Prostate gland (tissue), 2 donors: ENCODE measurements at regions not wholly inside any gene's neighbourhood (a gene's known extent, or its start where the extent isn't known, plus 50 kb on each side); places are given as distances from the start of the nearest gene placed in this dataset.
"Not testable (repeated sequence)": the region's sequence is repeated elsewhere in the genome, so short reads cannot be mapped to it uniquely, and the experiment has no call there.

ENCODE experiments used
- DNase-seq: peaks from one replicate; pipeline ENCODE4 v3.0.0-alpha.2; 2019; ENCODE audit warnings: low spot score
- H3K27ac ChIP-seq, 2 donors: fragments of 200-600 bp; sonication (generic); 2 replicates each; pipeline ENCODE4 v1.5.1; 2017 to 2019
- H3K27me3 ChIP-seq: fragments of 200-600 bp; sonication (generic); replicated peaks from 2 replicates; pipeline ENCODE4 v1.5.1; 2019; ENCODE audit not compliant: insufficient read depth
- H3K36me3 ChIP-seq, 2 donors: fragments of 200-600 bp; sonication (generic); 1 replicate in 1 of 2; 2 replicates in 1 of 2; pipeline versions ENCODE4 v1.5.1 to v1.8.1; 2017 to 2019
- H3K4me1 ChIP-seq: fragments of 200-600 bp; sonication (generic); replicated peaks from 2 replicates; pipeline ENCODE4 v1.5.1; 2019
- H3K4me3 ChIP-seq, 2 donors: fragments of 200-600 bp; sonication (generic); 2 replicates each; pipeline ENCODE4 v1.5.1; 2017 to 2019
- H3K9me3 ChIP-seq: fragments of 200-600 bp; sonication (generic); 2 replicates; pipeline ENCODE4 v1.5.1; 2017
- POLR2A ChIP-seq: fragments of 450-650 bp; IDR thresholded peaks from one replicate; pipeline ENCODE4 v1.6.1; 2016; ENCODE audit warnings: antibody characterized with exemption, mild to moderate bottlenecking
- POLR2AphosphoS5 ChIP-seq: sonication (generic); formaldehyde crosslinking; IDR thresholded peaks from one replicate; pipeline ENCODE4 v1.6.1; 2017; ENCODE audit warnings: antibody characterized with exemption
- WGBS: methylation state at CpG from one replicate; pipeline ENCODE4 v1.1.5; 2018; 5-methylcytosine and 5-hydroxymethylcytosine counted together
- intact Hi-C: fragments of 100-400 bp; cut with DNase I; formaldehyde crosslinking; loops from one replicate; pipeline ENCODE4 v1.14.2; 2022
- TF ChIP-seq, protein P1 (sequence below), 4 experiments: fragments of 200-600 bp in 2 of 4; fragments of 450-650 bp in 2 of 4; sonication (generic) in 2 of 4; IDR thresholded peaks; 1 replicate in 3 of 4; 2 replicates in 1 of 4; pipeline ENCODE4 v1.5.1; 2016 to 2019; ENCODE audit warnings: antibody characterized with exemption in 4 of 4, mild to moderate bottlenecking in 2 of 4, moderate library complexity in 2 of 4

DNA sequence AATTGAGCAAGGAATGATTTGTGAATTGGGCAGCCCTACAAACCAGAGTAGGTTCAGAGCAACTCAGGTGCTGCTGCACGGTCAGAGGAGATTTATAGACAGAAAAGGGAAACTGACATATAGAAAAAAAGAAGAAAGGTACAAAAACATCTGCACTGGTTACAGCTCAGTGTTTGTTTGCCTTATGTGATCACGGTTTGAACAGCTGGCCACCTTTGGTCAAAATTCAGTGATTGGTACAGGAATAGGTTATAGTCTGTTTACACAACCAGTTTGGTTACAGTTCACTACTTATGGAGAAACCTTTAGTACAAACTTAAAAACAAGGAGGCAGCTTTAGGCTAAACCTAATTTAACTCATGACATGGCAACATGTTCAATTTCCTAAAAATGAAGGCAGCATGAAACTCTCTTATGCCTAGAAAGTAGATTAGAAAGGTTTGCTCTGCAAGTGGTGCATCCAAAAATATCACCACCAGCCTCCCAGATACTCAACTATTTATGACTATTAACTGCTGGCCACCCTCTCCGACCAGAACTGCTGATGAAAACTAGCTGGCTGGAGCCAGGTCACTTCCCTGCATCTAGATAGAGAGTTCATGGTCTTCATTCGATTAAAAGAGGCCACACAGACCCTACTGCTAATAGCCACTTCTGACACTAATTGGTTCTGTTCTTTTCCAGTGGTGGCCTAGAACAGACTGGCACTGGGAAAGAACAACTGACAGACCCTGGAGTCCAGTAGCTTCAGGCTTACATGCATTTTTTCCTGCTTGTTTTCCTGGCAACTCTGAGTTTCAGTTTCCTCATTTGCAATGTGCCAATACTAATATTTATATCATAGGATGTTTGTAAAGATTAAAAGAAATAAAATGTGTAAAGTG, 548.0 kb downstream of the CCSER2 start:
- DNase-seq, result no peak
- H3K36me3 ChIP-seq, result no peaks in the 10 kb centered on the region
- H3K27me3 ChIP-seq, result no peaks in the 10 kb centered on the region
- intact Hi-C loops, result no loop called here
- TF ChIP-seq POLR2AphosphoS5, result no peak
- TF ChIP-seq POLR2A, result no peak
- TF ChIP-seq, protein P1, sequence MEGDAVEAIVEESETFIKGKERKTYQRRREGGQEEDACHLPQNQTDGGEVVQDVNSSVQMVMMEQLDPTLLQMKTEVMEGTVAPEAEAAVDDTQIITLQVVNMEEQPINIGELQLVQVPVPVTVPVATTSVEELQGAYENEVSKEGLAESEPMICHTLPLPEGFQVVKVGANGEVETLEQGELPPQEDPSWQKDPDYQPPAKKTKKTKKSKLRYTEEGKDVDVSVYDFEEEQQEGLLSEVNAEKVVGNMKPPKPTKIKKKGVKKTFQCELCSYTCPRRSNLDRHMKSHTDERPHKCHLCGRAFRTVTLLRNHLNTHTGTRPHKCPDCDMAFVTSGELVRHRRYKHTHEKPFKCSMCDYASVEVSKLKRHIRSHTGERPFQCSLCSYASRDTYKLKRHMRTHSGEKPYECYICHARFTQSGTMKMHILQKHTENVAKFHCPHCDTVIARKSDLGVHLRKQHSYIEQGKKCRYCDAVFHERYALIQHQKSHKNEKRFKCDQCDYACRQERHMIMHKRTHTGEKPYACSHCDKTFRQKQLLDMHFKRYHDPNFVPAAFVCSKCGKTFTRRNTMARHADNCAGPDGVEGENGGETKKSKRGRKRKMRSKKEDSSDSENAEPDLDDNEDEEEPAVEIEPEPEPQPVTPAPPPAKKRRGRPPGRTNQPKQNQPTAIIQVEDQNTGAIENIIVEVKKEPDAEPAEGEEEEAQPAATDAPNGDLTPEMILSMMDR (IDR thresholded peaks at IDR 0.05), result no peak
- WGBS, result 47% methylated on average over 4 of the region's 4 CpGs
- no peaks in the 10 kb centered on the region for H3K4me1 ChIP-seq
- H3K9me3 ChIP-seq, result no peaks in the 10 kb centered on the region
- no peak overlapping the region for H3K4me3 ChIP-seq
- no peak overlapping the region for H3K27ac ChIP-seq

DNA sequence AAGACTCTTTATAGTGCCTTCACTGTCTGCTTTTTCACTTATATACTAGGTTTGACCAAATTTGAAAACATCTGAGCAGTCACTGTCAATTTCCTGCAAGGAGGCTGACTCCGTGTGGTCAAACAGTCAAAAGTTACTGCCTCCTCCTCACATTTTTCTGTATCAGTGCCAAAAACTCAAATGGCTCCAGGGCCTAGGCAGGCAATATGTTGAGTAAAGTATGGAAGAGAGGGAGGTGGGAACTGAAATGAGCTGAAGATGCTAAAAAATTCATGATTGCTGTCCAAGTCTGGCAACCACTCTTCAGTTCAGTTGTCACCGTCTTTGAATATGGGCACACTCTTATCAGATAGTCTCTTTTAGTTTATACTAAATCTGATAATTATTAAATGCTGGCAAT, 551.6 kb downstream of the CCSER2 start:
- DNase-seq, result no peak
- Histone ChIP-seq H3K4me3 (no peak overlapping the region), H3K36me3 (no peaks in the 10 kb centered on the region), H3K27me3 (no peaks in the 10 kb centered on the region), H3K27ac (no peak overlapping the region), H3K9me3 (no peaks in the 10 kb centered on the region), H3K4me1 (no peaks in the 10 kb centered on the region)
- 63% methylated on average over 2 of the region's 2 CpGs for WGBS
- TF ChIP-seq, protein P1 (IDR thresholded peaks at IDR 0.05), result no peak
- TF ChIP-seq POLR2AphosphoS5, result no peak
- TF ChIP-seq POLR2A, result no peak
- intact Hi-C loops, result no loop called here

DNA sequence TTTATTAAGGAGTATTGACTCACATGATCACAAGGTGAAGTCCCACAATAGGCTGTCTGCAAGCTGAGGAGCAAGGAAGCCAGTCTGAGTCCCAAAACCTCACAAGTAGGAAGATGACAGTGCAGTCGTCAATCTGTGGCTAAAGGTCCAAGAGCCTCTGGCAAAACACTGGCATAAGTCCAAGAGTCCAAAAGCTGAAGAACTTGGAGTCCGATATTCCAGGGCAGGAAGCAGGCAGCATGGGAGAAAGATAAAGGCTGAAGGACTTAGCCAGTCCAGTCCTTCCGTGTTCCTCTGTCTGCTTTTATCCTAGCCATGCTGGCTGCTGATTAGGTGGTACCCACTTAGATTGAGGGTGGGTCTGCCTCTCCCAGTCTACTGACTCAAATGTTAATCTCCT, 553.3 kb downstream of the CCSER2 start:
- intact Hi-C loops, H3K4me1 ChIP-seq, H3K9me3 ChIP-seq, H3K27me3 ChIP-seq, H3K27ac ChIP-seq, H3K4me3 ChIP-seq, DNase-seq, H3K36me3 ChIP-seq: not testable (repeated sequence)
- WGBS, result 69% methylated on average over 3 of the region's 3 CpGs

- H3K9me3 ChIP-seq, result no peaks in the 10 kb centered on the region
- H3K36me3 ChIP-seq, result no peaks in the 10 kb centered on the region
- no peak overlapping the region for H3K4me3 ChIP-seq
- DNase-seq, result no peak
- TF ChIP-seq, protein P1 (IDR thresholded peaks at IDR 0.05), result no peak
- TF ChIP-seq POLR2AphosphoS5 (no peak), POLR2A (no peak)
- no peak overlapping the region for H3K27ac ChIP-seq
- WGBS, result 54% methylated on average over 3 of the region's 3 CpGs
- no peaks in the 10 kb centered on the region for H3K4me1 ChIP-seq
- H3K27me3 ChIP-seq, result no peaks in the 10 kb centered on the region
- intact Hi-C loops, result no loop called here
Observed at GRCh38 chr10:84890706-84891105, 562.3 kb downstream of the CCSER2 start.

GRCh38 chr10:84891631-84892030, 563.2 kb downstream of the CCSER2 start:
- no peaks in the 10 kb centered on the region for H3K9me3 ChIP-seq
- no peak for DNase-seq
- intact Hi-C loops, result no loop called here
- no peaks in the 10 kb centered on the region for H3K4me1 ChIP-seq
- TF ChIP-seq, protein P1 (IDR thresholded peaks at IDR 0.05), result no peak
- TF ChIP-seq POLR2AphosphoS5 (no peak), POLR2A (no peak)
- H3K36me3 ChIP-seq, result no peaks in the 10 kb centered on the region
- H3K27me3 ChIP-seq, result no peaks in the 10 kb centered on the region
- H3K27ac ChIP-seq, result no peak overlapping the region
- 75% methylated on average over 4 of the region's 4 CpGs for WGBS
- H3K4me3 ChIP-seq, result no peak overlapping the region
